Choroid plexus epithelial cell (primary cell): ENCODE measurements at regions not wholly inside any gene's neighbourhood (a gene's known extent, or its start where the extent isn't known, plus 50 kb on each side); places are given as distances from the start of the nearest gene placed in this dataset.

Source experiments
- DNase-seq: peaks from one replicate; pipeline ENCODE4 v3.0.0-alpha.2; 2010; ENCODE audit warnings: low read depth
- H3K4me3 ChIP-seq: 2 replicates; pipeline ENCODE4 v1.5.1; 2011; ENCODE audit warnings: low read depth, mild to moderate bottlenecking, control low read depth, low read length, moderate library complexity
- TF ChIP-seq, protein P1 (sequence below): conservative IDR thresholded peaks from 2 replicates; pipeline ENCODE4 v1.5.1; 2011; ENCODE audit warnings: low read depth, mild to moderate bottlenecking, control low read depth, inconsistent platforms, low read length, moderate library complexity

DNA sequence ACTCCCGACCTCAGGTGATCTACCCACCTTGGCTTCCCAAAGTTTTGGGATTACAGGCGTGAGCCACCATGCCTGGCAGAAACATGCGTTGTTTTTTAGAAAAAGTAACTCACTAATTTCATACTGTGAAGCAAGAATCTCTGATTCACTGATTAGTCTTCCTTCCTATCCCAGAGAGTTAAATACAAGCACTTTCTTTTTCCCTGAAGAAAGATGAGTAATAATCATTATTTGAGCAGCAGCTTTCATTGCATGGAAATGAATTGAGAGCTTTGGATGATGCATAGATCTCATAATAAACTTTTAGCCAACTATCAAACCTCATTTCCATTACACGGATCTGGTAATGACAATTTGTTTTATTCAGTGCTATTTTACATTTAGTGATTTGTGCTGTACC lies 892.5 kb upstream of the EYS start:
- H3K4me3 ChIP-seq: no peak overlapping the region
- peak; percentile 13 for DNase-seq
- TF ChIP-seq, protein P1, sequence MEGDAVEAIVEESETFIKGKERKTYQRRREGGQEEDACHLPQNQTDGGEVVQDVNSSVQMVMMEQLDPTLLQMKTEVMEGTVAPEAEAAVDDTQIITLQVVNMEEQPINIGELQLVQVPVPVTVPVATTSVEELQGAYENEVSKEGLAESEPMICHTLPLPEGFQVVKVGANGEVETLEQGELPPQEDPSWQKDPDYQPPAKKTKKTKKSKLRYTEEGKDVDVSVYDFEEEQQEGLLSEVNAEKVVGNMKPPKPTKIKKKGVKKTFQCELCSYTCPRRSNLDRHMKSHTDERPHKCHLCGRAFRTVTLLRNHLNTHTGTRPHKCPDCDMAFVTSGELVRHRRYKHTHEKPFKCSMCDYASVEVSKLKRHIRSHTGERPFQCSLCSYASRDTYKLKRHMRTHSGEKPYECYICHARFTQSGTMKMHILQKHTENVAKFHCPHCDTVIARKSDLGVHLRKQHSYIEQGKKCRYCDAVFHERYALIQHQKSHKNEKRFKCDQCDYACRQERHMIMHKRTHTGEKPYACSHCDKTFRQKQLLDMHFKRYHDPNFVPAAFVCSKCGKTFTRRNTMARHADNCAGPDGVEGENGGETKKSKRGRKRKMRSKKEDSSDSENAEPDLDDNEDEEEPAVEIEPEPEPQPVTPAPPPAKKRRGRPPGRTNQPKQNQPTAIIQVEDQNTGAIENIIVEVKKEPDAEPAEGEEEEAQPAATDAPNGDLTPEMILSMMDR: no peak

DNA sequence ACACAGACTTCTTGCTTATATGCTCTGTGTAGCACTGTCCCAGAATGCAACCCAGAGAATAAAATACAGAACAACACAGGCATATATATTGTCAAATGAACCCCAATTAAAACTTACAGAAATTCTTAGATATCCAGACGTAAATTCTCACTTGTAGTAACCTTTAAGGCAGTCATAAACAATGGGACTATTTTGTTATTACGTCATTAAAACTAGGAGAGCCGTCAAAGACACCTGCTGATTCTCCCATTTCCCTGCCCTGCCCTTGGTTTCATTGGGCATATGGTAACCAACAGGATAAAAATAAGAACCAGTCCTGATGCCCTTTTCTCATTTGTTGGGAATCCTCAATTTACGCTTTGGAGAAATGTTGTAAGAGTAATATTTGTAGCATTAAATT lies 871.3 kb upstream of the EYS start:
- H3K4me3 ChIP-seq: no peak overlapping the region
- no peak for DNase-seq
- TF ChIP-seq, protein P1: no peak

DNA sequence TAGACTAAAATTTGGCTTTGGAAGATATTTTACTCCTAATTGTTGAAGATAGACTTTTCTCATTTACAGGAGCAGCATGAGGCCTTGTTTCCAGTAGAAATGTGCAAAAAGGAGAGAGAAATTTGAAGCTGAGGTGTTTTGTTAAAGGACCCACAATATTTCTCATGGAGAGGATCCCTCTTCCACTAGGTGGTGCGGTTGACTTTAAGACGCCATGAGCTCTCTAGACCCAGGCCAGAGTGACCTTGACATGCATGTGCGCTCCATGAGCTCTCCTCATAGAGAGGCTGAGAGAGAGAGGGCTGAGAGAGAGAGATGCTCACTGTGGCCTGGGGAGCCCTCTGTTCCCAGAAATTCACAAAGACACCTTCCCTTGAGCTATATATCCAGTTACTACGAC lies 861.2 kb upstream of the EYS start:
- no peak overlapping the region for H3K4me3 ChIP-seq
- TF ChIP-seq, protein P1: peak; percentile 4
- peak; percentile 2 for DNase-seq

DNA sequence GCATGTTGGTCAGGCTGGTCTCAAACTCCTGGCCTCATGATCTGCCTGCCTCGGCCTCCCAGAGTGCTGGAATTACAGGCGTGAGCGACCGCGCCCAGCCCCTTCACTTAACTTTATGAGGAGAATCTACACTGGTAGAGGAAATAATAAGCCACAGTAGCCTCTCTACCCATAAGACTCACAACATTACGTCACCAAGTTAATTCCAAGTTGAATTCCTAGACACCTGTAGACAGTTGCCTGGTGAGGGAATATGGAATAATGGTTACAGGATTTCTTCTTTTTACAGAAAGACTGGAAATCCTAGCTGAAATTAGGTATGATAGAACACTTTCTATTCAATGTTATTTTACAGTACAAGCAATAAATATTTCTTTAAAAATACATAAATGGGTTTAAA lies 854.5 kb upstream of the EYS start:
- TF ChIP-seq, protein P1: no peak
- no peak for DNase-seq
- H3K4me3 ChIP-seq: no peak overlapping the region

DNA sequence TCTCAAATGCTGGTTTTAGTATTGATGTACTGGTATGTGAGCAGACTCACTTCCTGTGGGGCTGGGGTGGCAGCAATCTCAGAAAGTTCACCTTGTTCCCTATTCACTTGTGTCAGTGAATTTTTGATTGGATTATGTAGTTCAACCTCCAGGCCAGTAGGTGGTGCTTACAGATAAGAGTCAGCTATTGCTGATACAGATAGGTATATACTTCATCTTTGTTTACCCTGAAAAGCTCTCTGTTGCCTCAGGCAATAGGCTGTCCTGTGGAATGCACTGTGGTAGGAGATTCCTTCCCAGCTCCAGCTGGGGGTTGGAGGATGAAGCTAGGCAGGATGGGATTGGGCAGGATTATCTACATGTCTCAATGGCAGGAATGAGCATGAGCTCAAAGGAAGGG lies 851.2 kb upstream of the EYS start:
- DNase-seq: peak; percentile 4
- no peak overlapping the region for H3K4me3 ChIP-seq
- TF ChIP-seq, protein P1: peak; percentile 20

DNA sequence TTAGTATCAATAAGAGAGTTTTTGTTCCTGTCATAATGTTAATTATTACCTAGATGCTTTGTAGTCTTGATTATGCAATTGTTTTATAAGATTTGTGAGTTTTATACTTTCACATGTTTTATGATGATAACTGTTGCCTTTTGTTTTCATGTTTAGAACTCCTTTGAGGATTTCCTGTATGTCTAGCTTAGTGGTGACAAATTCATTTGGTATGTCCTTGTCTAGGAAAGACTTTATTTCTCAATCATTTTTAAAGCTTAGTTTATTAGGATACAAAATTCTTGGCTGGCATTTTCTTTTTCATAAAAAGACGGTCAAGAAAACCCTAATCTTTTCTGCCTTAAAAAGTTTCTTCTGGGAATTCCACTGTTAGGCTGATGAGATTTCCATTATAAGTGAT lies 849.9 kb upstream of the EYS start:
- peak; percentile 5 for DNase-seq
- H3K4me3 ChIP-seq: no peak overlapping the region
- TF ChIP-seq, protein P1: no peak

DNA sequence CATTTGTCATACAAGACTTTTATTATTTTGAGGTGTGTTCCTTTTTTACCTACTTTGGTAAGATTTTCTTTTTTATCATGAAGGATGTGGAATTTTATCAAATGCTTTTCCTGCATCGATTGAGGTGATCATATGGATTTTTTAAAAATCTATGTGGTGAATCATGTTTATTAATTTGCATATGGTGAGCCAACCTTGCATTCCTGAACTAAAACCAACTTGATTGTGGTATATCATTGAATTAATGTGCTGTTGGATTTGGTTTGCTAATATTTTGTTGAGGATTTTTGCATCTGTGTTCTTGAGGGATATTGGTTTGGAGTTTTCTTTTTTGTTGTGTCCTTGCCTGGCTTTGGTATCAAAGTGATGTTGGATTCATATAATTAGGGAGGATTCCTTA lies 848.1 kb upstream of the EYS start:
- peak; percentile 20 for DNase-seq
- TF ChIP-seq, protein P1: no peak
- no peak overlapping the region for H3K4me3 ChIP-seq
